SJCRH30 (cell line): ENCODE measurements at regions not wholly inside any gene's neighbourhood (a gene's known extent, or its start where the extent isn't known, plus 50 kb on each side); places are given as distances from the start of the nearest gene placed in this dataset.

Experiments used
- DNase-seq, 2 experiments: peaks; one replicate each; pipeline ENCODE4 v3.0.0-alpha.2; 2015 to 2020
- H3K27ac ChIP-seq: fragments of 250-450 bp; sonication (Bioruptor Pico); 2 replicates; pipeline ENCODE4 v1.5.1; 2020; ENCODE audit warnings: mild to moderate bottlenecking, moderate library complexity
- H3K27me3 ChIP-seq: fragments of 250-450 bp; sonication (Bioruptor Pico); 2 replicates; pipeline ENCODE4 v1.5.1; 2020; ENCODE audit warnings: mild to moderate bottlenecking, moderate library complexity
- H3K36me3 ChIP-seq: fragments of 250-450 bp; sonication (Bioruptor Pico); 2 replicates; pipeline ENCODE4 v1.5.1; 2020; ENCODE audit warnings: mild to moderate bottlenecking, moderate library complexity
- H3K4me1 ChIP-seq: fragments of 250-450 bp; sonication (Bioruptor Pico); 2 replicates; pipeline ENCODE4 v1.5.1; 2020; ENCODE audit warnings: mild to moderate bottlenecking, moderate library complexity
- H3K4me3 ChIP-seq: fragments of 250-450 bp; sonication (Bioruptor Pico); 2 replicates; pipeline ENCODE4 v1.5.1; 2020; ENCODE audit warnings: mild to moderate bottlenecking, moderate library complexity
- H3K9me3 ChIP-seq: fragments of 250-450 bp; sonication (Bioruptor Pico); replicated peaks from 2 replicates; pipeline ENCODE4 v1.5.1; 2020; ENCODE audit warnings: mild to moderate bottlenecking, moderate library complexity

GRCh38 chr18:78115896-78116561 lies 863.6 kb upstream of the SALL3 start:
- H3K4me1 ChIP-seq: no peaks in the 10 kb centered on the region
- H3K27ac ChIP-seq: no peak overlapping the region
- H3K4me3 ChIP-seq: no peak overlapping the region
- H3K27me3 ChIP-seq: no peaks in the 10 kb centered on the region
- DNase-seq: no peak
- H3K9me3 ChIP-seq: no peaks in the 10 kb centered on the region
- no peaks in the 10 kb centered on the region for H3K36me3 ChIP-seq

GRCh38 chr18:78123144-78123909 lies 856.3 kb upstream of the SALL3 start:
- Histone ChIP-seq H3K4me1 (no peaks in the 10 kb centered on the region), H3K4me3 (no peak overlapping the region), H3K9me3 (no peaks in the 10 kb centered on the region), H3K27ac (no peak overlapping the region), H3K27me3 (no peaks in the 10 kb centered on the region), H3K36me3 (no peaks in the 10 kb centered on the region)
- DNase-seq: no peak

DNA sequence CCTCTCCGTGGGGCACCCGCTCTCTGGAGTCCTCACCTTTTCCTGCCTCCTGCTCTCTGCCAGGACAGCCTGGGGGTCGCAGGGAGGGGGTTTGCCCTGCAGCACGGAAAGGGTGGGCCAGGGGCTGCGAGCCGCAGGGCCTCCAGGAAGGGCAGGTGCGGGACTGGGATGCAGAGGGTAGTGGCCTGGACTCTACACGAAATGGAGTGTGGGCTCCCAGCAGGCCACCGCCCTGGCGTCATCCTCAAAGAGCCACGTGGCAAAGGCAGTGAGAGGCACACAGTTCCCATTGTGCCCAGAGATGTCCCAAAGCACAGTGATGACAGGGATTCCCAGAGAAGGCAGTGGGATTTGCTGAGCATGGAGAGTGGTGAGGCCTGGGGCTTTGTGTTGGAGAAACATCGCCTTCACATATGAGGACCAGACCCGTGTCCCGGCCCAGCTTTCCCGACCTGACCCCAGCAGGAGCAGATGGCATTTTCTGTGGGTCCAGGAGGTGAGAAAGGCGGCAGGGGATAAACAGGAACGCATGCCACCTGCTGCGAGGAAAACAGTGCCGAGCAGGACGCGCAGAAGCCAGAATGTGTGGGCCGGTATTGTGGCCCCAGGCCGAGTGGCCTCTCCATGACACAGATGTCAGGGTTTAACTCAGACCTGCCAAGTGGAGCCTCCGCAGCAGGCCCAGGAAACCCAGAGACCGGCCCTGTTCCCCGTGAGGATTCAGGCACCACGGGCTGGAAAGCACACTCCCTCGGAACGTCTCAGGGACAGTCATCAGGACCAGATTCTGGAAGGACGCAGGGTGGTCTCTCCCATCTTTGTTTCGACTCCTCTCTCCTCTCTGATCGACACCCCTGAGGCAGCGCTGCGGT lies 855.5 kb upstream of the SALL3 start:
- Histone ChIP-seq H3K4me1 (no peaks in the 10 kb centered on the region), H3K4me3 (no peak overlapping the region), H3K27ac (no peak overlapping the region), H3K36me3 (no peaks in the 10 kb centered on the region), H3K27me3 (no peaks in the 10 kb centered on the region), H3K9me3 (no peaks in the 10 kb centered on the region)
- DNase-seq: no peak

GRCh38 chr18:78125206-78125896 lies 854.3 kb upstream of the SALL3 start:
- Histone ChIP-seq H3K4me3 (no peak overlapping the region), H3K27me3 (no peaks in the 10 kb centered on the region), H3K4me1 (no peaks in the 10 kb centered on the region), H3K36me3 (no peaks in the 10 kb centered on the region), H3K9me3 (no peaks in the 10 kb centered on the region), H3K27ac (no peak overlapping the region)
- DNase-seq: no peak

GRCh38 chr18:78126106-78126505 lies 853.5 kb upstream of the SALL3 start:
- Histone ChIP-seq H3K27me3 (no peaks in the 10 kb centered on the region), H3K9me3 (no peaks in the 10 kb centered on the region), H3K36me3 (no peaks in the 10 kb centered on the region), H3K27ac (no peak overlapping the region), H3K4me3 (no peak overlapping the region), H3K4me1 (no peaks in the 10 kb centered on the region)
- no peak for DNase-seq

- Histone ChIP-seq H3K27me3 (no peaks in the 10 kb centered on the region), H3K4me1 (no peaks in the 10 kb centered on the region), H3K27ac (no peak overlapping the region), H3K36me3 (no peaks in the 10 kb centered on the region), H3K4me3 (no peak overlapping the region), H3K9me3 (no peaks in the 10 kb centered on the region)
- DNase-seq: no peak
Observed at GRCh38 chr18:78126536-78126935, 853.1 kb upstream of the SALL3 start.

- H3K4me1 ChIP-seq: no peaks in the 10 kb centered on the region
- no peak for DNase-seq
- no peaks in the 10 kb centered on the region for H3K9me3 ChIP-seq
- H3K27me3 ChIP-seq: no peaks in the 10 kb centered on the region
- no peaks in the 10 kb centered on the region for H3K36me3 ChIP-seq
- H3K27ac ChIP-seq: no peak overlapping the region
- H3K4me3 ChIP-seq: no peak overlapping the region
Observed at GRCh38 chr18:78127041-78127440, 852.6 kb upstream of the SALL3 start.

- DNase-seq: no peak
- H3K4me1 ChIP-seq: no peaks in the 10 kb centered on the region
- H3K27me3 ChIP-seq: no peaks in the 10 kb centered on the region
- H3K27ac ChIP-seq: no peak overlapping the region
- H3K9me3 ChIP-seq: no peaks in the 10 kb centered on the region
- H3K4me3 ChIP-seq: no peak overlapping the region
- H3K36me3 ChIP-seq: no peaks in the 10 kb centered on the region
Observed at GRCh38 chr18:78128004-78128403, 851.6 kb upstream of the SALL3 start.

DNA sequence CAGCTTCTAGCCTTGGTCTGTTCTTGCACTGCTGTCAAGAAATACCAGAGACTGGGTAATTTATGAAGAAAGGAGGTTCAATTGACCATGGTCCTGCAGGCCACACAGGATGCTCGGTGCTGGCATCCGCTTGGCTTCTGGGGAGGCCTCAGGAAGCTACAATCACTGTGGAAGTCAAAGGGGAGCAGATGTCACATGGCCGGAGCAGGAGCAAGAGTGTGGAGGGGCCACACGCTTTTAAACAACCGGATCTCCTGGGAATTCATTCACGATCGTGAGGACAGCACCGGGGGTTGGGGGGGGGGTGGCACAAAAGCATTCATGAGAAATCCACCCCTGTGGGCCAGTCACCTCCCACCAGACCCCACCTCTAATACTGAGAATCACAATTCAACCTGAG lies 850.4 kb upstream of the SALL3 start:
- DNase-seq: no peak
- H3K4me3 ChIP-seq: no peak overlapping the region
- no peaks in the 10 kb centered on the region for H3K9me3 ChIP-seq
- H3K36me3 ChIP-seq: no peaks in the 10 kb centered on the region
- H3K27me3 ChIP-seq: no peaks in the 10 kb centered on the region
- H3K4me1 ChIP-seq: no peaks in the 10 kb centered on the region
- no peak overlapping the region for H3K27ac ChIP-seq

- no peaks in the 10 kb centered on the region for H3K27me3 ChIP-seq
- no peak overlapping the region for H3K4me3 ChIP-seq
- no peaks in the 10 kb centered on the region for H3K36me3 ChIP-seq
- no peak for DNase-seq
- no peaks in the 10 kb centered on the region for H3K9me3 ChIP-seq
- no peaks in the 10 kb centered on the region for H3K4me1 ChIP-seq
- no peak overlapping the region for H3K27ac ChIP-seq
Observed at GRCh38 chr18:78130232-78131195, 849.1 kb upstream of the SALL3 start.

DNA sequence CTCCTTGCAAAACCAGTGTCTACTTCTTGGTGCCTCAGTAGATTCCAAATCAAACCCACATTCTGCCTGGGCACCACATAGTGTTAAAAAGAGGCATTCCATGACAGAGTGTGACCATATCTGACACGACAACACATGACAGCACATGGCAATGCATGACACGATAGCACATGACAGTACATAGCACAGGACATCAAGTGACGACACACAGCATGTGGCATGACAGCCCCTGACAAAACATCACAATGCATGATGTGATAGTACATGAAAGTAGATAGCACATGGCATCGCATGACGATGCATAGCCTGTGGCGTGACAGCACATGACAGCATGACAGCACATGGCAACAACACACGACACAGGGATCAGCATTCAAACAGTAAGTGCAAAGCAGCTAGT lies 845.9 kb upstream of the SALL3 start:
- H3K4me3 ChIP-seq: no peak overlapping the region
- H3K4me1 ChIP-seq: no peaks in the 10 kb centered on the region
- H3K9me3 ChIP-seq: no peaks in the 10 kb centered on the region
- H3K27ac ChIP-seq: no peak overlapping the region
- H3K36me3 ChIP-seq: no peaks in the 10 kb centered on the region
- no peak for DNase-seq
- no peaks in the 10 kb centered on the region for H3K27me3 ChIP-seq

GRCh38 chr18:78136986-78137385 lies 842.6 kb upstream of the SALL3 start:
- no peaks in the 10 kb centered on the region for H3K27me3 ChIP-seq
- H3K9me3 ChIP-seq: no peaks in the 10 kb centered on the region
- no peak overlapping the region for H3K27ac ChIP-seq
- no peaks in the 10 kb centered on the region for H3K4me1 ChIP-seq
- no peak for DNase-seq
- no peaks in the 10 kb centered on the region for H3K36me3 ChIP-seq
- H3K4me3 ChIP-seq: no peak overlapping the region

GRCh38 chr18:78138983-78139496 lies 840.6 kb upstream of the SALL3 start:
- H3K27ac ChIP-seq: no peak overlapping the region
- H3K4me3 ChIP-seq: no peak overlapping the region
- no peaks in the 10 kb centered on the region for H3K36me3 ChIP-seq
- H3K27me3 ChIP-seq: no peaks in the 10 kb centered on the region
- H3K9me3 ChIP-seq: no peaks in the 10 kb centered on the region
- H3K4me1 ChIP-seq: no peaks in the 10 kb centered on the region
- DNase-seq: peak in 1 of 2 experiments; percentile 32

GRCh38 chr18:78140294-78140693 lies 839.3 kb upstream of the SALL3 start:
- no peaks in the 10 kb centered on the region for H3K9me3 ChIP-seq
- H3K27me3 ChIP-seq: no peaks in the 10 kb centered on the region
- H3K4me1 ChIP-seq: no peaks in the 10 kb centered on the region
- no peak for DNase-seq
- no peak overlapping the region for H3K4me3 ChIP-seq
- H3K27ac ChIP-seq: no peak overlapping the region
- no peaks in the 10 kb centered on the region for H3K36me3 ChIP-seq
